OCI-LY3 (cell line): ENCODE measurements at regions not wholly inside any gene's neighbourhood (a gene's known extent, or its start where the extent isn't known, plus 50 kb on each side); places are given as distances from the start of the nearest gene placed in this dataset.
"Not testable (repeated sequence)": the region's sequence is repeated elsewhere in the genome, so short reads cannot be mapped to it uniquely, and the experiment has no call there.

Experiments
- H2AFZ ChIP-seq: fragments of 200-600, 300-600 bp; shearing (Covaris generic); 2 replicates; pipeline ENCODE4 v1.6.0; 2014; ENCODE audit warnings: antibody characterized with exemption, low read depth, low read length
- H3K27ac ChIP-seq: fragments of 200-600, 300-600 bp; sonication (generic); 2 replicates; pipeline ENCODE4 v1.5.1; 2014; ENCODE audit warnings: mild to moderate bottlenecking, low read length, moderate library complexity, mixed read lengths
- H3K27me3 ChIP-seq: fragments of 200-600, 300-600 bp; sonication (generic); 2 replicates; pipeline ENCODE4 v1.6.1; 2014; ENCODE audit warnings: low read depth, low read length, mixed read lengths
- H3K36me3 ChIP-seq: fragments of 200-600, 300-600 bp; sonication (generic); replicated peaks from 2 replicates; pipeline ENCODE3; 2014; ENCODE audit warnings: low read depth, low read length, mixed read lengths
- H3K4me1 ChIP-seq: fragments of 300-600, 200-600 bp; sonication (generic); 2 replicates; pipeline ENCODE4 v1.6.1; 2014; ENCODE audit warnings: low read length, mixed read lengths
- H3K4me2 ChIP-seq: fragments of 200-600, 300-600 bp; sonication (generic); 2 replicates; pipeline ENCODE4 v1.6.1; 2014; ENCODE audit warnings: low read length, mixed read lengths
- H3K4me3 ChIP-seq: fragments of 300-600, 200-600 bp; sonication (generic); 2 replicates; pipeline ENCODE4 v1.5.1; 2014; ENCODE audit warnings: antibody characterized with exemption, mild to moderate bottlenecking, low read length, moderate library complexity
- H3K79me2 ChIP-seq: fragments of 300-600, 200-600 bp; shearing (Covaris generic); 2 replicates; pipeline ENCODE4 v1.6.1; 2014; ENCODE audit warnings: mild to moderate bottlenecking, low read length, mixed read lengths
- H3K9ac ChIP-seq: fragments of 300-600, 200-600 bp; shearing (Covaris generic); 2 replicates; pipeline ENCODE4 v1.6.0; 2014; ENCODE audit warnings: mild to moderate bottlenecking, low read length, moderate library complexity
- H3K9me3 ChIP-seq: fragments of 200-600, 300-600 bp; shearing (Covaris generic); 2 replicates; pipeline ENCODE4 v1.6.1; 2014; ENCODE audit warnings: low read length, mixed read lengths; ENCODE audit not compliant: insufficient read depth
- H4K20me1 ChIP-seq: fragments of 200-600, 300-600 bp; sonication (generic); 2 replicates; pipeline ENCODE4 v1.6.1; 2016; ENCODE audit warnings: low read length, mixed read lengths; ENCODE audit not compliant: insufficient read depth
- EZH2phosphoT487 ChIP-seq: fragments of 200-600 bp; shearing (Covaris generic); IDR thresholded peaks from 2 replicates; pipeline ENCODE4 v1.6.1; 2018; ENCODE audit warnings: antibody characterized with exemption, mixed run types, low read depth
- TF ChIP-seq, protein P1 (sequence below): fragments of 200-600, 300-600 bp; sonication (generic); IDR thresholded peaks from 2 replicates; pipeline ENCODE4 v1.5.1; 2014; ENCODE audit warnings: antibody characterized with exemption, low read length, low read depth

- H3K79me2 ChIP-seq: no peaks in the 10 kb centered on the region
- no peaks in the 10 kb centered on the region for H3K9me3 ChIP-seq
- H4K20me1 ChIP-seq: no peaks in the 10 kb centered on the region
- H3K4me1 ChIP-seq: no peaks in the 10 kb centered on the region
- no peaks in the 10 kb centered on the region for H3K27me3 ChIP-seq
- no peak overlapping the region for H3K4me2 ChIP-seq
- H3K27ac ChIP-seq: no peak overlapping the region
- H3K9ac ChIP-seq: no peak overlapping the region
- TF ChIP-seq, protein P1, sequence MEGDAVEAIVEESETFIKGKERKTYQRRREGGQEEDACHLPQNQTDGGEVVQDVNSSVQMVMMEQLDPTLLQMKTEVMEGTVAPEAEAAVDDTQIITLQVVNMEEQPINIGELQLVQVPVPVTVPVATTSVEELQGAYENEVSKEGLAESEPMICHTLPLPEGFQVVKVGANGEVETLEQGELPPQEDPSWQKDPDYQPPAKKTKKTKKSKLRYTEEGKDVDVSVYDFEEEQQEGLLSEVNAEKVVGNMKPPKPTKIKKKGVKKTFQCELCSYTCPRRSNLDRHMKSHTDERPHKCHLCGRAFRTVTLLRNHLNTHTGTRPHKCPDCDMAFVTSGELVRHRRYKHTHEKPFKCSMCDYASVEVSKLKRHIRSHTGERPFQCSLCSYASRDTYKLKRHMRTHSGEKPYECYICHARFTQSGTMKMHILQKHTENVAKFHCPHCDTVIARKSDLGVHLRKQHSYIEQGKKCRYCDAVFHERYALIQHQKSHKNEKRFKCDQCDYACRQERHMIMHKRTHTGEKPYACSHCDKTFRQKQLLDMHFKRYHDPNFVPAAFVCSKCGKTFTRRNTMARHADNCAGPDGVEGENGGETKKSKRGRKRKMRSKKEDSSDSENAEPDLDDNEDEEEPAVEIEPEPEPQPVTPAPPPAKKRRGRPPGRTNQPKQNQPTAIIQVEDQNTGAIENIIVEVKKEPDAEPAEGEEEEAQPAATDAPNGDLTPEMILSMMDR: no peak
- TF ChIP-seq EZH2phosphoT487: no peak
- no peak overlapping the region for H2AFZ ChIP-seq
- no peak overlapping the region for H3K4me3 ChIP-seq
- no peaks in the 10 kb centered on the region for H3K36me3 ChIP-seq
Measured at GRCh38 chr3:144746631-144747030, 775.0 kb downstream of the DIPK2A start.

DNA sequence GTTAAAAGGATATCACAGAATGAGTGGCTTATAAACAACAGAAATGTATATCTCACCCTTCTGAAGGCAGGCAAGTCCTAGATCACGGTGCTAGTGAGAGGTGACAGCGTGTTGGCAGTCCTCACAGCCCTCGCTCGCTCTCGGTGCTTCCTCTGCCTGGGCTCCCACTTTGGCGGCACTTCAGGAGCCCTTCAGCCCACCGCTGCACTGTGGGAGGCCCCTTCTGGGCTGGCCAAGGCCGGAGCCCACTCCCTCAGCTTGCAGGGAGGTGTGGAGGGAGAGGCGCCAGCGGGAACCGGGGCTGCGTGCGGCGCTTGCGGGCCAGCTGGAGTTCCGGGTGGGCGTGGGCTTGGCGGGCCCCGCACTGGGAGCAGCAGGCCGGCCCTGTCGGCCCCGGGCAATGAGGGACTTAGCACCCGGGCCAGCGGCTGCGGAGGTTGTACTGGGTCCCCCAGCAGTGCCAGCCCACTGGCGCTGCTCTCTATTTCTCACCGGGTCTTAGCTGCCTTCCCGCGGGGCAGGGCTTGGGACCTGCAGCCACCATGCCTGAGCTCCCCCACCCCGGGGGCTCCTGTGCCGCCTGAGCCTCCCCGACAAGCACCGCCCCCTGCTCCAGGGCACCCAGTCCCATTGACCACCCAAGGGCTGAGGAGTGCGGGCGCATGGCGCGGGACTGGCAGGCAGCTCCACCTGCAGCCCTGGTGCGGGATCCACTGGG, 778.1 kb downstream of the DIPK2A start:
- not testable (repeated sequence) for H3K27me3 ChIP-seq, H3K4me3 ChIP-seq, H3K79me2 ChIP-seq, H2AFZ ChIP-seq, H3K27ac ChIP-seq, H4K20me1 ChIP-seq, H3K4me1 ChIP-seq, H3K36me3 ChIP-seq, H3K9me3 ChIP-seq, H3K9ac ChIP-seq, H3K4me2 ChIP-seq

- no peak overlapping the region for H2AFZ ChIP-seq
Measured at GRCh38 chr3:144754076-144754783, 782.6 kb downstream of the DIPK2A start.

GRCh38 chr3:144756704-144757440, 785.2 kb downstream of the DIPK2A start:
- no peak overlapping the region for H3K9ac ChIP-seq

More at GRCh38 chr3:144754076-144754783, 782.6 kb downstream of the DIPK2A start:
- H3K4me2 ChIP-seq: no peak overlapping the region
- H4K20me1 ChIP-seq: no peaks in the 10 kb centered on the region
- no peaks in the 10 kb centered on the region for H3K36me3 ChIP-seq
- no peaks in the 10 kb centered on the region for H3K9me3 ChIP-seq
- H3K9ac ChIP-seq: no peak overlapping the region
- TF ChIP-seq, protein P1: no peak
- no peak for TF ChIP-seq EZH2phosphoT487
- no peaks in the 10 kb centered on the region for H3K27me3 ChIP-seq
- peaks cover 6% of the 10 kb centered on the region for H3K4me1 ChIP-seq
- H3K79me2 ChIP-seq: no peaks in the 10 kb centered on the region
- H3K27ac ChIP-seq: no peak overlapping the region
- no peak overlapping the region for H3K4me3 ChIP-seq

More at GRCh38 chr3:144756704-144757440, 785.2 kb downstream of the DIPK2A start:
- H4K20me1 ChIP-seq: no peaks in the 10 kb centered on the region
- no peak overlapping the region for H3K27ac ChIP-seq
- no peaks in the 10 kb centered on the region for H3K79me2 ChIP-seq
- H3K4me3 ChIP-seq: no peak overlapping the region
- no peak for TF ChIP-seq EZH2phosphoT487
- TF ChIP-seq, protein P1: no peak
- H3K36me3 ChIP-seq: no peaks in the 10 kb centered on the region
- H3K27me3 ChIP-seq: no peaks in the 10 kb centered on the region
- H3K4me2 ChIP-seq: no peak overlapping the region
- H3K4me1 ChIP-seq: peaks cover 6% of the 10 kb centered on the region
- H3K9me3 ChIP-seq: no peaks in the 10 kb centered on the region
- no peak overlapping the region for H2AFZ ChIP-seq
